ENCODE measurements at regions not wholly inside any gene's neighbourhood (a gene's known extent, or its start where the extent isn't known, plus 50 kb on each side); places are given as distances from the start of the nearest gene placed in this dataset.

DNA sequence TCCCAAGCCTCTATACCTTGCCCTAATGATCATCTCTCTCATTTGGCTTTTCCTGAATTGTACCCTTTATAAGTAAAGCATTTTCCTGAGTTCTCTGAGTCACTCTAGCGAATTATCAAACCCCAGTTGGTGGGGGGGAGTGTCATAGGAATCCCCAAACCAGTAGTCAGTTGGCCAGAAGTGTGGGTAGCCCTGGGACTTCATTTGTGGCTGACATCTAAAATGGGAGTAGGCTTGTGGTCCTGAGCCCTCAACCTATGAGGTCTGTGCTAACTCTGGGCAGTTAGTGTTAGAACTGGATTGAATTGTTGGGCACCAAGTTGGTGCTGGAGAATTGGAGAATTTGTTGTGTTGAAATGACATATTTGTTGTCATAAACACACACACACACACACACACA lies 91.3 kb downstream of the BBS10 start:
- DNase-seq = no peak

DNA sequence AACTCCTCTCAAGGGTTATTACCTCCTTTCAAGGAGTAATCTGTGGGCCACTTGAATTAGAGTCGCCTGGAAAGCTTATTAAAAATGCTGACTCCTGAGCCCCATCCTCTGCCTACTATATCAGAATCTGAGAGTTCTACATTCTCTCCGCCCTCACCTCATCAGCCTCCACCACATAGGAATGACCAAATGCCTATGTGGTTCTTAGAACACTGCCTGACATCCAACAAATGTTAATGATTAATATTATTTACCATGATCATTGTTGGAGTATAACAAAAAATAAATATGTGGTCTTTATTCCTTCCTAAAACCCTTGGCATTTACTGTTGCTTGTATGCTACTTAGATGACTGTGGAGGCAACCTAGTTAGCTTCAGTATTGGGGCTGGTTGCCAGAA lies 91.9 kb downstream of the BBS10 start:
- no peak for DNase-seq

GRCh38 chr12:76255692-76256091 lies 92.5 kb downstream of the BBS10 start:
- no peak for DNase-seq

- DNase-seq = no peak
Observed at GRCh38 chr12:76255281-76255680, 92.9 kb downstream of the BBS10 start.

DNA sequence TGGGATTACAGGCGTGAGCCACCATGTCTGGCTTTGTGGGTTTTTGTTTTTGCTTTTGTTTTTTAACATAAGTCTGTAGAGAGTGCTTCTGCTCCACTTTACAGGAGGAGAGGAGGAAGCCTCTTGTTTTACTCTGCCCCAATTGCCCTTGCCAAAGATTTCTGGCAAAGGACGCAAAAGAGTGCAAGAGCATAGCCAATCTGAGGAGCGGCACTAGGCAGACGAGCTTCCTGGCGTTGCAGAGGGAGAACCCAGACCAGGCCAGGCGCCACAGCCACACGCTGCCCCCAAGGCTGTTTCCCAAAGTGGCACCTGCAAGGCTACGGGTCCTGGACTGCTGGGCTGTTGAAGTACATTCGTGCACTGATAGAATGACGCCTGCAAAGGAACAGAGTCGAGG lies 96.2 kb downstream of the BBS10 start:
- no peak for DNase-seq

DNA sequence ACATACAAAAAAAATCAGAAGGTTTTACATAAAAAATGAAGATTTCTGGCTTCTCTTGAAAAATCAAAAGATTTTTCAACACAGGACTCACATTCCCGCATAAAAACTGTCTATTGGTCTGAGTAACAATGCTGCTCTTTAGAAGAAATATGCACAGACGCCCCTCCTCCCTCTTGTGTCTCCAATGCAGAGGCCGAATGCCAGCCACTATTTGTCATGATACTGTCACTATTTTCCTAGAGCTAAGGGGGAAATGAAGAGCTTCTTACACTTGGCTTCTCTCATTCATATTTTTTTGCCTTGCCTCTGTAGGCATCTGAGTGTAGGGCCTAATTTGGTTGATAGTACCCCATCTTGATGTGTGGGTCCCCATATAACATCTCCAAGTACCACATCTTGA lies 98.0 kb downstream of the BBS10 start:
- no peak for DNase-seq

DNA sequence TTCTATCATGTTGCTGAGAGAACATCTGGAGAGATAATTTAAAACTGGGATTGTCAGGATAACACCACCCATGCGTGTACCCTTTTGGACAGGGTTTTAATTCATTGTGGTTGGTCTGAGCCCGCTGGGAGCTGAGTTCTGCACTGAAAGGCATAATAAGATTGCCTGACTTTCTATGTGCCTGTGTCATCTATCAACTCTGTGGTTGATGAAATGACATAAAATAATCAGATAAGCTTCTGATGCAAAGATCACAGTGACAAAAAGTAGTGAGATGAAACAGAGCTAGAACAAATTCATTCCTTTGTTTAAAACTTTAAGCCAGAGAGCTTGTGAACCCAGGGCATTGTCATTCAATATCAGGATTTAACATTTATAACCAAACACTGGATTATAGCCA lies 98.7 kb downstream of the BBS10 start:
- DNase-seq = no peak

DNA sequence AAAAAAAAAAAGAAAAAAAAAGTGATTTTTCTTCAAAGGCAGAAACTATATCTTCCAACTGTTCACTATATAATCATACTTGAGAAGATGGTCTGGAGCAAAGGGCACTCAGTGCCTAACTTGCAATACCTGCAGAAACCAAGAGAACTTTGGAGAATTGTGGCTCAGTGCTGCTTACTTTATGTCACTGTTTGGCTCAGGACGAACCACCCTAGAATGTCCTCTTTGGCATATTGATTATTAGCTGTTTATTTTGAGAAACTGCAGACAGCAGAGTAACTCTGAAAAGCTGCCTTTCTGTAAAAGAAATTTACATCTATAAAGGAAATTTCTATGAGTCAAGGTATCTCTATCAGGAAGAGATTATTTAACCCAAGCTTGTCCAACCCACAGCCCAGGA lies 100.2 kb downstream of the BBS10 start:
- no peak for DNase-seq

GRCh38 chr12:76247026-76247646 lies 101.1 kb downstream of the BBS10 start:
- no peak for DNase-seq

GRCh38 chr12:76246611-76247010 lies 101.6 kb downstream of the BBS10 start:
- DNase-seq = no peak

- no peak for DNase-seq
Observed at GRCh38 chr12:76244300-76244699, 103.9 kb downstream of the BBS10 start.

DNA sequence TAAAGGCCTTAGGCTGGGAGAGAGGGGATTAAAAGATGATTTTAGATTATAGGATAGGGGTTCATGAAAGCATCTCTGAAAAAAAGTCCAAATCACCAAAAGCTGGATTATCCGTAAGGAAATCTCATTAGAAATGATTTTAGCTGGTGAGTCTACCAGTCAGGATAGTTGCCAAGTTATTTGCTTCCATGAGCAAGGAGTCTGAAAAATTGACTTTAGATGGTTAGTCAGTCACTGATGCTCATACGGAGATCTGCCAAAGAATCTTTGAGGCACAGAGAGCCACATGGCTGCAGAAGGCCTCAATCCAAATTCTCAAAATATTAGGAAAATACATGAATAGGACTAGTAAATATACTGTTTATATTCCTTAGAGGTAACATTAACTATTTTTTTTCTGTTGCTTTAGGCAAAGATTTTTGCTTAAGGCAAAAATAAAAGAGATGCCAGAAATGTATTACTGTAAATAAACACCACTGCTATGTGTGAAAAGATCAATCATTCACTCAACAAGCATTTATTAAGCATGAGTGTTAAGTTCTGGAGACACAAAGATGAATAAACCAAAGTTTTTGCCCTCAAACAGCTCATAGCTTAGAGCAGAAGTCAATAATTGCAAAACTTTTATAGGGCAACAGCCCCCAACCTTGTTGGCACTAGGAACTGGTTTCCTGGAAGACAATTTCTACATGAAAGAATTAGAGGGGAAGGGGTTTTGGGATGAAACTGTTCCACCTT lies 105.2 kb downstream of the BBS10 start:
- DNase-seq = no peak

GRCh38 chr12:76241371-76241770 lies 106.8 kb downstream of the BBS10 start:
- DNase-seq = no peak

GRCh38 chr12:76240281-76240680 lies 107.9 kb downstream of the BBS10 start:
- no peak for DNase-seq

DNA sequence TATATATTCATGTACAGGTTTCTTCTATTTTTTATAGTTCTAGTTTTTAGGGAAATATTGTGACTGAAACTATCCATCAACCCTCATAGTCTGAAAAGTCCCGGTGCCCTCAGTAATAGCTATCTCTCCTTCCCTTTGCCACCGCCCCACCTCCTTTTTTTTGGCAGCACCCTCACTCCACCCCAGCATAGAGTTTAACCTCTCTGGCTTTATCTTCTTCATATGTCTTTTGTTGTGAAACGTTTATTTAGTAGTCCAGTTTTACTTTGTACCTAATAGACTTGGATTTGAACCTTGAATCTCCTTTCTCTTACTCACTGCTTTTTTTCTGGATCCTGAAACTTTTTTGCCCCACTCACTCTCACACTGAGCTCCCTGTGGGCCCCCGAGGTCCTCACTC lies 109.5 kb downstream of the BBS10 start:
- no peak for DNase-seq

GRCh38 chr12:76237086-76237701 lies 111.0 kb downstream of the BBS10 start:
- DNase-seq = no peak

- no peak for DNase-seq
Observed at GRCh38 chr12:76236640-76237039, 111.6 kb downstream of the BBS10 start.

- no peak for DNase-seq
Observed at GRCh38 chr12:76234741-76235140, 113.5 kb downstream of the BBS10 start.

GRCh38 chr12:76232013-76232412 lies 116.2 kb downstream of the BBS10 start:
- DNase-seq = no peak

DNA sequence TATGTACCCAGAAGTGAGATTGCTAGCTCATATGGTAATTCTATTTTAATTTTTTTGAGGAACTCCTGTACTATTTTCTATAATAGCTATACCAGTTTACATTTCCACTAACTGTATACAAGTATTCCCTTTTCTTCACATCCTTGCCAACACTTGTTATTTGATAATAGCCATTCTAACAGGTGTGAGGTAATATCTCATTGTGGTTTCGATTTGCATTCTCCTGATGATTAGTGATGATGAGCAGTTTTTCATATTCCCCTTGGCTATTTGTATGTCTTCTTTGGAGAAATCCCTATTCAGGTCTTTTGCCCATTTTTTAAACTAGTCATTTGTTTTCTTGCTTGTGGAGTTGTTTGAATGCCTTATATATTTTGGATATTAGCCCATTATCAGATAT lies 121.3 kb downstream of the BBS10 start:
- no peak for DNase-seq

- DNase-seq = no peak
Observed at GRCh38 chr12:76226397-76226796, 121.8 kb downstream of the BBS10 start.

GRCh38 chr12:76223869-76224268 lies 124.3 kb downstream of the BBS10 start:
- no peak for DNase-seq

DNA sequence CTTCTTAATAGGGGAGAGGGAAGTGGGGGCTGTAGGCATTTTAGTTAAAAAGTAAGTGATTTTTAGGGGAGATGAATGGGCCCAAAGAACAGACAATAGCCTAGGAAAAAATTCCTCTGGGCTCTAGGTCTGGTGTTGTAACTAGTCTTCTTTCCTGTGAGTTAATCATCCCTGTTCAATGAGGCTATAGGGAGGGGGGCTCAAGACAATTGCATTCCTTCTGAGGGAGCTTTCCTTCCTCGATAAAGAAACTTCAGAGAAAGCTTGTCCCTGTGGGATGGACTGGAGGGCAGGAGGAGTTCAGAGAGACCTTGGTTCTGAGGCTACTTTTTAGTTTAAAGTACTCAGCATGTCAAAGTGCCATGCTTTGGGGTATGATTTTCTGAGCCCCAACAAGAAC lies 127.2 kb downstream of the BBS10 start:
- no peak for DNase-seq

DNA sequence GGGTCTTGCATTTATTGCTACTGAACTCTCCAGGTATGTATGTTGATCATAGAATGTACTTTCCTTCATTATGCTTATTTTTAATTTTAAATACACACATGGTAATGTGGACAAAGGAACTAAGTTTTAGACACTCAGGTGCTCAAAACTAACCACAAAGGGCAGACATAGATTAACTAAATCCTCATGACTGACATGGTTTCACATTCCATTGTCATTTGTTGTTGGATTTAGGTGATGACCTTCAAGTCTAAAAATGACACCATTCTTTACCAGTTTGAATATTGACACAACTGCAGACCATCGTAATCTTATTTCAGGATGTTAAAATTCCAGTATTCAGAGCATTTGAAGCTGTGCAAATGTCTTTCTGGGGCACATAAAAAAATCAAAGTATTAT lies 128.4 kb downstream of the BBS10 start:
- no peak for DNase-seq

Data from NCI-H524 (cell line).